ENCODE measurements at regions not wholly inside any gene's neighbourhood (a gene's known extent, or its start where the extent isn't known, plus 50 kb on each side); places are given as distances from the start of the nearest gene placed in this dataset.
"Not testable (repeated sequence)": the region's sequence is repeated elsewhere in the genome, so short reads cannot be mapped to it uniquely, and the experiment has no call there.

DNA sequence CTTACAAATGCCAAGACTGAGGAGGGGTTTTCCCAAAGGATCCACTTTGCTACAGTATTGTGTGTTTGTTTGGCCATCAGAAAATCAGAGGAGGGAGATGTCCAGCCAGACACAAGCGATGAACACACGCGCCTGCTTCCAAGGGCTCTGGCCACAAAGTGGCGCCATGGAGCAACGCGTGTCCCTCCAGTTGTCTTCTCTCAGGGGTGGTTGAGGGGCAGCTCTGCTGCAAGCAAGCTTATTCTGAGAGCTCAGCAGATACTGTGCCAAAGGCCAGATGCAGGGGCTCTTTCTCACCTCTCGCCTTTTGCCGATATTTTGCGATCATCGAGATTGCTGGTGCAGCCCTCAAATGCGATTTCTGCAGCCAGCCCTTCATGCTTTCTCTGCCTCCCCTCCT is 88.9 kb upstream of the OSBPL11 start:
- no peaks in the 10 kb centered on the region for H4K20me1 ChIP-seq (ENCODE audit: insufficient read depth)
- H2AFZ ChIP-seq, result no peak overlapping the region
- POLR2A ChIA-PET (ENCODE audit: unreplicated experiment), result no interaction called here
- no peaks in the 10 kb centered on the region for H3K27me3 ChIP-seq (ENCODE audit: insufficient read depth, low read depth)
- intact Hi-C loops (cut with micrococcal nuclease; ENCODE audit: unreplicated experiment), result no loop called here
- no TSS peak for BruUV-seq (replicated peaks)
- H3K4me1 ChIP-seq (replicated peaks; ENCODE audit: insufficient read depth), result no peaks in the 10 kb centered on the region
- CTCF ChIA-PET, result no interaction called here
- H3F3A ChIP-seq (ENCODE audit: insufficient read depth, low read depth), result no peaks in the 10 kb centered on the region
- no peaks in the 10 kb centered on the region for H3K9me2 ChIP-seq (ENCODE audit: insufficient read depth)
- H3K4me3 ChIP-seq, result no peak overlapping the region
- no peak for DNase-seq
- no peaks in the 10 kb centered on the region for H3K36me3 ChIP-seq (ENCODE audit: low read depth)
- no peak for TF ChIP-seq EZH2 (IDR thresholded peaks at IDR 0.05; ENCODE audit: low read depth)
- TF ChIP-seq, protein P1, sequence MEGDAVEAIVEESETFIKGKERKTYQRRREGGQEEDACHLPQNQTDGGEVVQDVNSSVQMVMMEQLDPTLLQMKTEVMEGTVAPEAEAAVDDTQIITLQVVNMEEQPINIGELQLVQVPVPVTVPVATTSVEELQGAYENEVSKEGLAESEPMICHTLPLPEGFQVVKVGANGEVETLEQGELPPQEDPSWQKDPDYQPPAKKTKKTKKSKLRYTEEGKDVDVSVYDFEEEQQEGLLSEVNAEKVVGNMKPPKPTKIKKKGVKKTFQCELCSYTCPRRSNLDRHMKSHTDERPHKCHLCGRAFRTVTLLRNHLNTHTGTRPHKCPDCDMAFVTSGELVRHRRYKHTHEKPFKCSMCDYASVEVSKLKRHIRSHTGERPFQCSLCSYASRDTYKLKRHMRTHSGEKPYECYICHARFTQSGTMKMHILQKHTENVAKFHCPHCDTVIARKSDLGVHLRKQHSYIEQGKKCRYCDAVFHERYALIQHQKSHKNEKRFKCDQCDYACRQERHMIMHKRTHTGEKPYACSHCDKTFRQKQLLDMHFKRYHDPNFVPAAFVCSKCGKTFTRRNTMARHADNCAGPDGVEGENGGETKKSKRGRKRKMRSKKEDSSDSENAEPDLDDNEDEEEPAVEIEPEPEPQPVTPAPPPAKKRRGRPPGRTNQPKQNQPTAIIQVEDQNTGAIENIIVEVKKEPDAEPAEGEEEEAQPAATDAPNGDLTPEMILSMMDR (conservative IDR thresholded peaks at IDR 0.05), result peak; percentile 36; the same call in 1 of the 2 replicates
- H3K4me2 ChIP-seq, result no peak overlapping the region
- H3K9me3 ChIP-seq (ENCODE audit: insufficient read depth, low read depth), result no peaks in the 10 kb centered on the region
- H3K27ac ChIP-seq, result no peak overlapping the region
- no peaks in the 10 kb centered on the region for H3K79me2 ChIP-seq (ENCODE audit: low read depth)

DNA sequence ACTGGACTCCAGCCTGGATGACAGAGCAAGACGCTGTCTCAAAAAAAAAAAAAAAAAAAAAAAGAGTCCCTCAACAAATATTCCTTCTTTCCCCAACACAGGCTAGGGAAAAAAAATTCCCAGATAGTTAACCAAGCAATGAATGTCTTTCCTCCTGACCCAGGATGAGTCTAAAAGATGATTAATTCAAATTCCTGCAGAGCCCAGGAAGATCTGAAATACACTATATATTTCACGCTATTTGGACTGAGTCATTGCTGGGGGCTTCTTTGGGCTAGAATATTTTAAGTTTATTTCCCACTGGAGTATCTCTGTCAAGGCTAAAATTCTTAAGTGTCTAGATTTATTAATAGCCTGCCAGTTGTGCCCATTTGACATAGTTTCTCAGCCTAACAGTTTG is 90.4 kb upstream of the OSBPL11 start:
- BruUV-seq (replicated peaks), result not testable (repeated sequence)

DNA sequence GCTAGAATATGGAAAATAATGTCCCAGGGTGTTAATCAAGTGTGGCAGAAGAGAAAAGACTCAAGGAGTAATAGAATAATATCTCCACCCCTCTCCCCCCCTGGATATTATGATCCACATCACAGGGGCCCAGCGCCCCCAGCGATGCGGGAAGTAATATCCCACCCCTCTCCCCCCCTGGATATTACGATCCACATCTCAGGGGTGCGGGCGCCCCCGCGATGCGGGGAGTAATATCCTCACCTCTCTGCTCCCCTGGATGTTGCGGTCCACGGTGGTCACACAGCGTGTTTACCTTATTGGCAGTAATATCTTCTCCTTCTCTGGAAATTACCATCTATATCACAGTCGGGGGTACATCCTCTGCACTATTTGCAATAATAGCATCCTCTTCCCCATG is 97.1 kb upstream of the OSBPL11 start:
- TF ChIP-seq, protein P1 (conservative IDR thresholded peaks at IDR 0.05), result no peak
- no peak for TF ChIP-seq EZH2 (IDR thresholded peaks at IDR 0.05; ENCODE audit: low read depth)
- no peak for DNase-seq
- ChIA-PET CTCF (no interaction called here), POLR2A (ENCODE audit: unreplicated experiment) (no interaction called here)
- no peaks in the 10 kb centered on the region for H3K9me2 ChIP-seq (ENCODE audit: insufficient read depth)
- no peaks in the 10 kb centered on the region for H3K36me3 ChIP-seq (ENCODE audit: low read depth)
- BruUV-seq (replicated peaks), result no TSS peak
- no peak overlapping the region for H3K4me3 ChIP-seq
- H3K79me2 ChIP-seq (ENCODE audit: low read depth), result no peaks in the 10 kb centered on the region
- no peak overlapping the region for H3K4me2 ChIP-seq
- no peak overlapping the region for H3K27ac ChIP-seq
- intact Hi-C loops (cut with micrococcal nuclease; ENCODE audit: unreplicated experiment), result no loop called here
- no peak overlapping the region for H2AFZ ChIP-seq
- H3F3A ChIP-seq (ENCODE audit: insufficient read depth, low read depth), result no peaks in the 10 kb centered on the region
- H3K4me1 ChIP-seq (replicated peaks; ENCODE audit: insufficient read depth), result no peaks in the 10 kb centered on the region
- H4K20me1 ChIP-seq (ENCODE audit: insufficient read depth), result no peaks in the 10 kb centered on the region
- H3K27me3 ChIP-seq (ENCODE audit: insufficient read depth, low read depth), result no peaks in the 10 kb centered on the region
- H3K9me3 ChIP-seq (ENCODE audit: insufficient read depth, low read depth), result no peaks in the 10 kb centered on the region

More for the DNA sequence above, 90.4 kb upstream of the OSBPL11 start:
- POLR2A ChIA-PET (ENCODE audit: unreplicated experiment); H3K27ac ChIP-seq; H3F3A ChIP-seq (ENCODE audit: insufficient read depth, low read depth); DNase-seq; H3K9me3 ChIP-seq (ENCODE audit: insufficient read depth, low read depth); CTCF ChIA-PET; H2AFZ ChIP-seq; intact Hi-C loops (cut with micrococcal nuclease; ENCODE audit: unreplicated experiment); H3K79me2 ChIP-seq (ENCODE audit: low read depth); H3K36me3 ChIP-seq (ENCODE audit: low read depth); H3K27me3 ChIP-seq (ENCODE audit: insufficient read depth, low read depth); H3K4me3 ChIP-seq; H3K4me2 ChIP-seq; H4K20me1 ChIP-seq (ENCODE audit: insufficient read depth); H3K4me1 ChIP-seq (replicated peaks; ENCODE audit: insufficient read depth); H3K9me2 ChIP-seq (ENCODE audit: insufficient read depth): not testable (repeated sequence)

DNA sequence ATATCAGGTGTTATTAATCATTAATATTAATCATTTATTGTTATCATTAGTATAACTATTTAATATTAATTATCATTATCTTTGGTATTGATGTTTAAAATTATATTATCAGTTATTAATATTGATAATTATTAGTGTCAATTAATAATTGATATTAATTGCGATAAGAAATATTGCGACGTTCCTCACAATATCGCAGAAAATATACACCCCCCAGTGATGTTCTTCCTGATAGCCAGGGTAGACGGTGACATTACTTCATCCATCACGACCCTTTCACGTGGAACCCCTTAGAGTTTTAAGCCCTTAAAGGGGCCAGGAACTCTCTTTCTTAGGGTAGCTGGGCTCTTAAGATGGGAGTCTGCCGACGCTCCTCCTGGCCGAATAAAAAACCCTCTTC is 98.6 kb upstream of the OSBPL11 start:
- TF ChIP-seq, protein P1 (conservative IDR thresholded peaks at IDR 0.05), result no peak
- TF ChIP-seq EZH2 (IDR thresholded peaks at IDR 0.05; ENCODE audit: low read depth), result no peak
- Histone ChIP-seq H3K4me3 (no peak overlapping the region), H4K20me1 (ENCODE audit: insufficient read depth) (no peaks in the 10 kb centered on the region), H3K27ac (no peak overlapping the region), H3K9me3 (ENCODE audit: insufficient read depth, low read depth) (no peaks in the 10 kb centered on the region), H3F3A (ENCODE audit: insufficient read depth, low read depth) (peaks cover 6% of the 10 kb centered on the region; the same call in 1 of the 2 replicates), H2AFZ (no peak overlapping the region), H3K36me3 (ENCODE audit: low read depth) (no peaks in the 10 kb centered on the region), H3K4me2 (no peak overlapping the region), H3K4me1 (replicated peaks; ENCODE audit: insufficient read depth) (peaks cover 10% of the 10 kb centered on the region), H3K27me3 (ENCODE audit: insufficient read depth, low read depth) (no peaks in the 10 kb centered on the region), H3K9me2 (ENCODE audit: insufficient read depth) (no peaks in the 10 kb centered on the region), H3K79me2 (ENCODE audit: low read depth) (no peaks in the 10 kb centered on the region)
- BruUV-seq (replicated peaks), result no TSS peak
- POLR2A ChIA-PET (ENCODE audit: unreplicated experiment), result no interaction called here
- CTCF ChIA-PET, result no interaction called here
- no peak for DNase-seq
- intact Hi-C loops (cut with micrococcal nuclease; ENCODE audit: unreplicated experiment), result no loop called here

Data from PC-9 (cell line).